ENCODE measurements at regions not wholly inside any gene's neighbourhood (a gene's known extent, or its start where the extent isn't known, plus 50 kb on each side); places are given as distances from the start of the nearest gene placed in this dataset.
"Not testable (repeated sequence)": the region's sequence is repeated elsewhere in the genome, so short reads cannot be mapped to it uniquely, and the experiment has no call there.

DNA sequence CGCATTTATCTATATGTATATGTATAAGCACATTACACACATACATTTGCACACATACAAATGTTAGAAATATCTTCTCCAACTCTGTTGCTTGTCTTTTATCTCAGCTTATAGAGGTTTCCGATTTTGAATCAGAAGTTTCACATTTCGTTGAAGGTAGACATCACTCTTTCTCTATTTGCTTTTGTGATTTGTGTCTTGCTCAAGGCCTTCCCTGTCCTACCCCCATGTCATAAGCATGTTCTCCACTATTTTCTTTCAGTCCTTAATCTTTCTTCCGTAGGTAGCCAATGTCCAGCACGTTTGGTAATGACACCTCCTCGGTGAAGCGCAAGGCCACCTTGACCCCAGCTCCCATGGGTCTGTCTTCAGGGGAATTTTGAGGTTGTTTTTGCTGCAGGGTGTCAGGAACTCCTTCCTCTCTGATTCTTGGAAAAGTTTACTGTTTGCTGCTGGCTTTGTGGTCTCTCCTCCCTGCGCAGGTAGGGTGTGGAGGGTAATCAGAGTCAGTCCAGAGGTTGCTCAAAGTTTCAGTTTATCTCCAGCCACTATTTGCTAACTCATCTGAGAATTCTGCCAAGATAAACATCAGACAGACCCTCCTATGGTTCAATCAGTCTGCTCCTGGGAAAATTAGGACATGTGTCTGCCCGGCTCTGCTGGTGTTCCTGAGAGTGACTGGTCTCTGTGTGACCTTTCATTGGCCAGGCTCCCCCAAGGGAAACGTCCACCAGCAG lies 171.7 kb downstream of the BCL2L11 start:
- not testable (repeated sequence) for H3K27me3 Mint-ChIP-seq, H3K36me3 Mint-ChIP-seq, H3K9me3 Mint-ChIP-seq, H3K4me3 Mint-ChIP-seq, H3K27ac Mint-ChIP-seq, H3K4me1 Mint-ChIP-seq

GRCh38 chr2:111294699-111295098 lies 174.0 kb downstream of the BCL2L11 start:
- H3K9me3 Mint-ChIP-seq, H3K4me3 Mint-ChIP-seq, H3K27ac Mint-ChIP-seq, H3K4me1 Mint-ChIP-seq, H3K36me3 Mint-ChIP-seq, H3K27me3 Mint-ChIP-seq: not testable (repeated sequence)

DNA sequence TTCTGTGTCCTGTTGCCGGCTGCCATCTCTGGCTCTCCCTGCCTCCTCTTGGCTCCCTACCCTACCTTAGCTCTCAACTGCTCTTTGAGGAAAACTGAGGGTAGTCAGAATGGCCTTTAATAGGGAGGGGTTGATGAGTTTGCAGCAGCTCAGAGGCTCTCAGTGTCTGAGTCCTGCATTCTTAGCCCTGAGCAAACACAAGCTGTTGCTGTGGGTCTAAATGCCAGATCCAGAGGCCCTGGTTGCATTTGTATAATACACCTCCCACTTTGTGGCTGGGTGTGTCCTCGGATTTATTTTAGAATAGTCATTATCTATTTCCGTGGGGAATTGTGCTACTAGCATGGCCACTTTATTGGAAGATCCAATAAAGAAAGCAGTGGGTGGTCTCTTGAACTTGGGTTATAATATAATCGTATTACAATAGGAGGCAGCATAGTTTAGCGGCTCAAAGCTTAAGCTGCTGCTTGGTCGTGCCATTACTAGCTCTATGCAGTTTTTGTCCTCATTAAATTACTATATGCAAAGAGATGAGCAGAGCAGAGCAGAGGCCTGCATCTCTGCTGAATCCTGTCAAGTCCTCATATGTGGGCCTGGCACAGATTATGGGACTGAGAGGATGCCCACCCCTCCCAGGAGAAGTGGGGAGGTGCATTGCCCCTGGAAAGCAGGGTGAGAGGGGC lies 175.5 kb downstream of the BCL2L11 start:
- H3K27me3 Mint-ChIP-seq, H3K4me1 Mint-ChIP-seq, H3K9me3 Mint-ChIP-seq, H3K4me3 Mint-ChIP-seq, H3K27ac Mint-ChIP-seq, H3K36me3 Mint-ChIP-seq: not testable (repeated sequence)

DNA sequence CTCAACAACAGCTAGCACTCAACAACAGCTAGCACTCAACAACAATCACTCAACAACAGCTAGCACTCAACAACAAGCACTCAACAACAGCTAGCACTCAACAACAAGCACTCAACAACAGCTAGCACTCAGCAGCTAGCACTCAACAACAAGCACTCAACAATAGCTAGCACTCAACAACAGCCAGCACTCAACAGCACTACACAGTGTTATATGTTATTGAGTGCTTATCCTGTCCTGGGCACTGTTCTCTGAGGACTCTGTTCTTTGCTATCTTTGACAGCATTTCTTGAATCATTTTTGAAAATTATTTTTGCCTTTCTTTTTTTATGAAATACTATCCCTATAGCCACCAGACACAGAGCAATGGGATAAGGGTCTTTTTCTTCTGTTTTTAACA lies 176.4 kb downstream of the BCL2L11 start:
- not testable (repeated sequence) for H3K27ac Mint-ChIP-seq, H3K9me3 Mint-ChIP-seq, H3K36me3 Mint-ChIP-seq, H3K27me3 Mint-ChIP-seq, H3K4me1 Mint-ChIP-seq, H3K4me3 Mint-ChIP-seq

DNA sequence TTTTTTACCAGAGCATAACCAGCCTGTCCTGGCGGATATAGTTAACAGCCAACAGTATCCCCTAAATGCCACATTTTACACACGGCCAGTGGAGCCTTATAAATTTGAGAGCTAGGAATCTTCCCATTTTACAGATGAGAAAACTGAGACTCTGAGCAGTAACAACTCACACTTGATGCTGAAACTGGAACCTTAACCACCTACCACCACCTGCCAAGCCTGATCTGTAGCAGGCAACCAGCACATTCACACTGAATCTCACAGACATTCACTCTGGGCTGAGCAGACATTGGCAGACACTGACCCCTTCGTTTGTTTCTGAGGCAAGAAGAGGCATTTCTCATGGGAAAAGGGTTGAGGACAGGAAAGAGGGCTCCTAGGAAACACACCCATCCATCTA lies 178.2 kb downstream of the BCL2L11 start:
- not testable (repeated sequence) for H3K27me3 Mint-ChIP-seq, H3K4me1 Mint-ChIP-seq, H3K9me3 Mint-ChIP-seq, H3K36me3 Mint-ChIP-seq, H3K27ac Mint-ChIP-seq, H3K4me3 Mint-ChIP-seq

DNA sequence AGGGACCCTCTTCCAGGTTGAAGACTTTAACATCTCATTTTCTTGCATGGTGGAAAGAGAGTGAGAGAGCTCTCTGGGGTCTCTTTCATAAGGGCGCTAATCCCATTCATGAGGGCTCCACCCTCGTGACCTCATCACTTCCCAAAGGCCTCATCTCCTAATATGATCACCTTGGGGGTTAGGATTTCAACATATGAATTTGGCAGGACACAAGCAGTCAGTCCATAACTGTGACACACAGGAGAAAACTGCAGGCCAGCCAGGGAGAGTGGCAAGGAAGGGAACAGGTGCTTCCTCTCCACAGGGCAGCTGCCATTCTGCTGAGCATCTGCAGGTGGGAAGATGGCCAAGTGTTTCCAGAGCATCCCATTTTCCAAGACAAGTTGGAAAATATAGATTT lies 178.9 kb downstream of the BCL2L11 start:
- H3K27me3 Mint-ChIP-seq, H3K27ac Mint-ChIP-seq, H3K9me3 Mint-ChIP-seq: not testable (repeated sequence)

GRCh38 chr2:111301677-111302076 lies 181.0 kb downstream of the BCL2L11 start:
- H3K36me3 Mint-ChIP-seq, H3K27ac Mint-ChIP-seq, H3K4me3 Mint-ChIP-seq, H3K27me3 Mint-ChIP-seq, H3K4me1 Mint-ChIP-seq, H3K9me3 Mint-ChIP-seq: not testable (repeated sequence)

More for the DNA sequence above, 178.9 kb downstream of the BCL2L11 start:
- not testable (repeated sequence) for H3K4me1 Mint-ChIP-seq, H3K36me3 Mint-ChIP-seq, H3K4me3 Mint-ChIP-seq

- not testable (repeated sequence) for H3K36me3 Mint-ChIP-seq, H3K4me3 Mint-ChIP-seq, H3K9me3 Mint-ChIP-seq, H3K4me1 Mint-ChIP-seq, H3K27me3 Mint-ChIP-seq, H3K27ac Mint-ChIP-seq
These were observed 181.9 kb downstream of the BCL2L11 start for GRCh38 chr2:111302397-111303218.

- H3K4me1 Mint-ChIP-seq, H3K36me3 Mint-ChIP-seq, H3K27ac Mint-ChIP-seq, H3K9me3 Mint-ChIP-seq, H3K27me3 Mint-ChIP-seq, H3K4me3 Mint-ChIP-seq: not testable (repeated sequence)
These were observed 186.6 kb downstream of the BCL2L11 start for GRCh38 chr2:111307302-111307701.

DNA sequence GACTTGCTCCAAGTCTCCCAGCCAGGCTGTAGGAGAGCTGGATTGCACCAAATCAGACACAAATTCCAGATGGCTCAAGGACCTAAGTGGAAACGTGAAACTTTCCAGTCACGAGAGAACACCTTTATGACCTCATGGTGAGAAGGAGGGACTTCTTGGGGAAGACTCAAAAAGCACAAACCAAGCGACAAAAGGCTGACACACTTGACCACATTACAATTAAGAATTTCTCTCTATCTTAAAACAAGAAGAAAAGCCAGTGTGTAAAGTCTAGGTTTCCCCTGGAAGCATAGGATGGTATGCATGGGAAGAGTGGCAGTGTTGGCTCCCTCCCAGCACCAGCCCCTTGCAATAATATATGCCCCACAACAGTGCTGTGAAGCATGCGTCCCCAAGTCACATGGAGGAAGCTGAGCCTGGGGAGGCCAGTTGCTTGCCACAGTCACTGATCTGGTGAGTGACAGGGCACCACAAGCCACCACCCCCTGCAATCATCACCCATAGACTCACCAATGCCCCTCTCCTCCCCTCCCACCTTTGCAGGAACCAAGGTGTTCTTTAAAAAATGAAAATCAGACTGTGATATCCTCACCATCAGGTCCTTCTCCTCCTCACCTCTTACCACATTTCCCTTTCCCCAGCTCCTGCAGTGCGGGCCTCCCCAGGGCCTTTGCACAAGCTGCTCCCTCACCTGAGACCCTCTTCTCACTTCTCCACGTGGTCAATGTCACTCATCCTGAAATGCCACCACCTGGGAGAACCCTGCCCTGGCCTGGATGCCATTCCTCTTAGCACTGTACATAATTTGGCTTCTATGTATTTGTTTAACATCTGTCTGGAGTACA lies 188.7 kb downstream of the BCL2L11 start:
- H3K36me3 Mint-ChIP-seq, H3K27me3 Mint-ChIP-seq, H3K27ac Mint-ChIP-seq, H3K4me3 Mint-ChIP-seq, H3K9me3 Mint-ChIP-seq, H3K4me1 Mint-ChIP-seq: not testable (repeated sequence)

DNA sequence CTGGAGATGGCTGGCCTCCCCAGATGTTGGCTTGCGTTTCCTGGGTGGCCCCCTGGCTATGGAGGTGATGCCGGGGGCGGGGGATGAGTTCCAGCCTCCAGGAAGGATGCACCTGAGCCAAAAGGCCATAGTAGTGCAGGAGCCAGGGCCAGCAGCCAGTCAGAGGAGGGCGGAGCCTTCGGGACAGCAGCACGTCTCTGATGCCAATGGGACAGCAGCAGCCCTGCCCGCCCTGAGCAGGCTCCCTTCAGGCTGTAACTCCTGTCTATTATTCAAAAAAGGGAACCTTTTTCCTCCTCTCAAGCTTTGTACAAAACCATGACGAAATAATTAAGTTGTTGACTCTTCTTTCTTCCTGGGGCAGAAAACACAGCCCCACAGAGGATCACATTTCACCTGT lies 189.7 kb downstream of the BCL2L11 start:
- H3K4me3 Mint-ChIP-seq, H3K36me3 Mint-ChIP-seq, H3K9me3 Mint-ChIP-seq, H3K27ac Mint-ChIP-seq, H3K4me1 Mint-ChIP-seq, H3K27me3 Mint-ChIP-seq: not testable (repeated sequence)

DNA sequence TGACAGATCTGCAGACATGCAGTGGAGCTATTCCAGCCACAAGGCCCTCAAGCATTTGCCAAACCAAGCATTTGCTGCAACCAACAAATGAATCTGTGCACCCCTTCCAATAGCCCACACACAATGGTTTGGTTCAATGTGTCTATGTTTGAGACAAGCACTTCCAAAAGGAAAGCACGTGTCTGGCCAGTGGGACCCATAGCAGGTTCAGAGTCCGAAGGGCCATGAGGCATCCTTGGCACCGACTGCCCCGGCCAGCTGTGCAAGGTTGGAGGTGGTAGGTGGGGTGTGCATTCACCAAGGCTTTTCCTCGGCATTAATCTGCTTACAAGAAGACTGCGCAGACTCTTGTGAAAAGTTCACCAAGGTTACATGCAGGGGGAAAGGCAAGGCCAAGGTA lies 190.9 kb downstream of the BCL2L11 start:
- not testable (repeated sequence) for H3K36me3 Mint-ChIP-seq, H3K9me3 Mint-ChIP-seq, H3K27me3 Mint-ChIP-seq, H3K4me3 Mint-ChIP-seq, H3K4me1 Mint-ChIP-seq, H3K27ac Mint-ChIP-seq

DNA sequence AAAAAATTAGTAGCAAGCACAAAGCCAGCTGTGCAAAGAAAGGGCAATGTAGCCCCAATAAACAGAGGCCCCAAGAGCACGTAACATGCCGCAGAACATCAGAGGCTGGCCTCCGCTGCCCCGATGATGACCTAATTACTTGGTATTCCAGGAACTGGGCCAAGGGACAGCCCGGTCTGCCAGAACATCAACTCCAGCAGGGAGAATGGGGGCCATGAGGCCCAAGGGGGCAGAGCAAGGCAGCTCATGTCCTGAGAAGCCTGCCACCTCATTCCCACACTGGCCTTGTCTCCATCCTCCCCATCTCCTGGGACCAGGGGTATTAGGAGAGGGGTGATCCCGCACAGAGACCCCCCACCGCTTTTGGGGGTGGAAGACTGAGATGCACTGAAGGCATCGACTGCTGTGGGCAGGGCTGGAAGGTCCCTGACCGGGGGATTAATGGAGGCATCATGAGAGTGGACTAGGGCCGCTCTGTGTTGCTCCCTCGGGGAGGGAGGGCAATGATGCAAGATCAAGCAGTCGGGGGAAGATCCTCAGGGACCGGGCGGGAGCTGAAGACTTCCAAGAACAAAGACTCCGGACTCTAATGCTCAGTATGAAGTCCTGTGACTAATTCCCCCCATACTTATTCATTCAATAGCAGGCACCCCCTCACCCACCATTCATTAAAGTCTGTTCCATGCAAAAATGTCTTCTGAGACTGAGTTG lies 192.3 kb downstream of the BCL2L11 start:
- H3K9me3 Mint-ChIP-seq, H3K27me3 Mint-ChIP-seq, H3K4me1 Mint-ChIP-seq, H3K27ac Mint-ChIP-seq, H3K4me3 Mint-ChIP-seq, H3K36me3 Mint-ChIP-seq: not testable (repeated sequence)

DNA sequence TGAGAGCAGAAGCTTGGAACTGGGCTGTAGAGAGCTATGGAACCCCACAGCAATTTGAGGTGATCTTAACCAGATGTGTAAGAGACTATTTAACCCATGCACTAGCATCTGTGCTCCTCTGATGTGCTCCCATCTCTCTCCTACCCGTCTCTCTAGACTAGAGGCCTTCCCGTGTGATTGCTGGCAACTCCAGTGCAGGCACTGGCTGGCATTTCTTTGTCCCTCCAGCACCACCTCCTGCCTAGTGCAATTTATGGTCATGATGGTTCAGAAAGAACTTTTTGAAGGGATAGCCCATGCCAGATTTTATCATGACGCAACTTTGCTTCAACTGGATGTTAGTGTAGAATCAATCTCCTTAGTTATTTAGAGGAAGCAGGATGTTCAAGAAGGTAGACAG lies 193.0 kb downstream of the BCL2L11 start:
- H3K36me3 Mint-ChIP-seq, H3K27me3 Mint-ChIP-seq, H3K4me3 Mint-ChIP-seq, H3K4me1 Mint-ChIP-seq, H3K9me3 Mint-ChIP-seq, H3K27ac Mint-ChIP-seq: not testable (repeated sequence)

Data from IgD-negative memory B cell (primary cell).